Neutrophil (primary cell): ENCODE measurements at regions not wholly inside any gene's neighbourhood (a gene's known extent, or its start where the extent isn't known, plus 50 kb on each side); places are given as distances from the start of the nearest gene placed in this dataset.

Experiments
- H3K27ac ChIP-seq: fragments of 200-600 bp; sonication (generic); 2 replicates; pipeline ENCODE4 v1.5.1; 2016; ENCODE audit warnings: mild to moderate bottlenecking, moderate library complexity
- H3K27me3 ChIP-seq: fragments of 200-600 bp; sonication (generic); 2 replicates; pipeline ENCODE4 v1.6.0; 2016; ENCODE audit warnings: mild to moderate bottlenecking
- H3K36me3 ChIP-seq: fragments of 200-600 bp; sonication (generic); 2 replicates; pipeline ENCODE4 v1.5.1; 2017
- H3K4me1 ChIP-seq, 2 experiments: fragments of 200-600 bp in 1 of 2; sonication (generic) in 1 of 2; 1 replicate in 1 of 2; 2 replicates in 1 of 2; pipeline versions ENCODE4 v1.5.1 to v1.6.1; 2013 to 2016; ENCODE audit warnings: low read depth in 1 of 2, low read length in 1 of 2, mild to moderate bottlenecking in 1 of 2, moderate library complexity in 1 of 2; ENCODE audit not compliant: control insufficient read depth in 1 of 2, insufficient read depth in 1 of 2
- H3K4me3 ChIP-seq, 2 experiments: fragments of 200-600 bp in 1 of 2; sonication (generic) in 1 of 2; 1 replicate in 1 of 2; 2 replicates in 1 of 2; pipeline ENCODE4 v1.5.1; 2013 to 2016; ENCODE audit warnings: low read depth in 1 of 2, low read length in 1 of 2, mild to moderate bottlenecking in 1 of 2, moderate library complexity in 1 of 2
- H3K9me3 ChIP-seq: fragments of 200-600 bp; sonication (generic); 2 replicates; pipeline ENCODE4 v1.5.1; 2016
- TF ChIP-seq, protein P1 (sequence below): fragments of 200-600 bp; sonication (generic); IDR thresholded peaks from 2 replicates; pipeline ENCODE4 v1.5.1; 2016; ENCODE audit warnings: antibody characterized with exemption

DNA sequence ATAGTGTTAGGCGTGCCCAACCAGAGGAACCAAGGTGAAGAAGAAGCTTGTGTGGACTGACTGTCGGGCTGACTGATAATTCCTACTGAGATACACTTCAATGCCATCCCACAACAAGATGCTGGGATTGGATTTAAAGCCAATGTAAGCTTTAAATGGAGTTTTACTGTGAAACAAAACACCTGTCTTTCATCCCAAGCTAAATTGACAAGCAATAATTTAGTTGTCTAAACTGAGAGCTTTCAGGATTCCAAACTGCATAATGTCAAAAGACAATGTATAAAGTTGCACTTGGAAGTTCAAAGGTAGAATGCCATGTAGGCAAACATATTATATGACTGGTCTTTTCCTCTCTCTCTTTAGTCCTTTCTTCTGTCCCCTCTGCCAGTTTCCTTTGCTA lies 1025.3 kb upstream of the FANCL start:
- Histone ChIP-seq H3K9me3 (no peaks in the 10 kb centered on the region), H3K4me3 (no peak overlapping the region), H3K27me3 (no peaks in the 10 kb centered on the region), H3K4me1 (no peaks in the 10 kb centered on the region), H3K36me3 (no peaks in the 10 kb centered on the region), H3K27ac (no peak overlapping the region)
- TF ChIP-seq, protein P1, sequence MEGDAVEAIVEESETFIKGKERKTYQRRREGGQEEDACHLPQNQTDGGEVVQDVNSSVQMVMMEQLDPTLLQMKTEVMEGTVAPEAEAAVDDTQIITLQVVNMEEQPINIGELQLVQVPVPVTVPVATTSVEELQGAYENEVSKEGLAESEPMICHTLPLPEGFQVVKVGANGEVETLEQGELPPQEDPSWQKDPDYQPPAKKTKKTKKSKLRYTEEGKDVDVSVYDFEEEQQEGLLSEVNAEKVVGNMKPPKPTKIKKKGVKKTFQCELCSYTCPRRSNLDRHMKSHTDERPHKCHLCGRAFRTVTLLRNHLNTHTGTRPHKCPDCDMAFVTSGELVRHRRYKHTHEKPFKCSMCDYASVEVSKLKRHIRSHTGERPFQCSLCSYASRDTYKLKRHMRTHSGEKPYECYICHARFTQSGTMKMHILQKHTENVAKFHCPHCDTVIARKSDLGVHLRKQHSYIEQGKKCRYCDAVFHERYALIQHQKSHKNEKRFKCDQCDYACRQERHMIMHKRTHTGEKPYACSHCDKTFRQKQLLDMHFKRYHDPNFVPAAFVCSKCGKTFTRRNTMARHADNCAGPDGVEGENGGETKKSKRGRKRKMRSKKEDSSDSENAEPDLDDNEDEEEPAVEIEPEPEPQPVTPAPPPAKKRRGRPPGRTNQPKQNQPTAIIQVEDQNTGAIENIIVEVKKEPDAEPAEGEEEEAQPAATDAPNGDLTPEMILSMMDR, result no peak

DNA sequence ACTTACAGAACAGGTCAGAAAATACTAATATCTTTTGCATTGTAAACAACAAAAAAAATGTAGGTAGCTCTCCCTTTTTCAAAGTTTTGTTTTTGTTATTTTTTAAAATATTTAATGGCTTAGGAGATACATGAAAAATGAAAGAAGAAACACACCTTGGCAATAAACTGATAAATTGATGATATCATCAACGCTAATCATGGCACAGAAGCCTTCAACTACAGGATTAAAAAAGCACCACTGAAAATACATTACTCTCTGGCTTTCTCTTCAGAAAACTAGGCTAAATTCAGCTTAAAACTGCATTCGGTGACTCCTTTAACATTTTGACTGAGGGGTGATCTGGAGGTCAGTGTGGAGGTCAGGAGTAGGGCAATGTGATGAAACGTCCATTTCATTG lies 1018.8 kb upstream of the FANCL start:
- TF ChIP-seq, protein P1, result no peak
- Histone ChIP-seq H3K36me3 (no peaks in the 10 kb centered on the region), H3K4me3 (no peak overlapping the region), H3K27ac (no peak overlapping the region), H3K9me3 (no peaks in the 10 kb centered on the region), H3K27me3 (no peaks in the 10 kb centered on the region), H3K4me1 (no peaks in the 10 kb centered on the region)

DNA sequence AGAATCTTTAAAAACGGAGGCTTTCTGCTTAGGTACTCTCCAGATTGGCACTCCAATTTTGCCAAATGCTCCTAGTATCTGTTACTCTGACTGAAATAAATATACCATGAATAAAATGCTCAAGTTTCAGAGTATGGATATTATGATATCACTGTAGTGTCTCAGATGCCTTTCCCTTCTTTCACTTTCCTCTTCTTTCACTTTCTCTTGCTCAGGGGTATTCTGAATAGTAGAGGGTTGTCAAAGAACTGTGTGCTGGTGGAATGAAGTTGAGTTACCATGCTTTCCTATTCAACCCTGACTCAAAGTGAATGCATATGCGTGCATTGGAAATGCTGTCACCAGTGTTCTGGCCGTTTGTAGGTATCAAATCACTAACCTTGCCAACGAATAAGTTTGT lies 1015.2 kb upstream of the FANCL start:
- TF ChIP-seq, protein P1, result no peak
- H3K4me3 ChIP-seq, result no peak overlapping the region
- no peaks in the 10 kb centered on the region for H3K9me3 ChIP-seq
- no peaks in the 10 kb centered on the region for H3K36me3 ChIP-seq
- H3K27ac ChIP-seq, result no peak overlapping the region
- no peaks in the 10 kb centered on the region for H3K4me1 ChIP-seq
- H3K27me3 ChIP-seq, result no peaks in the 10 kb centered on the region

DNA sequence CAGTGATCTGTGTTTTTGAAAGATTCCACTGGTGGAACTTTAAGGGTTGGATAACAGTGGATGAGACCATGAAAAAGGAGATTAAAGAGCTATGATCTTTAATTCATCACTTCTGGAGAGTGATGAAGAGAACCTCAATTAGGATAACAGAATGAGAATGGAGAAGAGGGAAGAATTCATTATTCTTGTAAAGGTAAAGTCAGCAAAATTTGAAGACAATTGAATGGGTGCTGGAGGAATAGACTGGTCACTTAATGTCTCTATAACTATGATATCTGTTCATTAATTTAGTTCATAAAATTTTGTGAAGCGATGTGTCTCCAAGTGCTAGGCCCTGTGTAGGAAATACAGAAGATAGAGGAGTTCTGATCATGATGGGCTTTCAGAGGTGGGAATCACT lies 1013.2 kb upstream of the FANCL start:
- no peak overlapping the region for H3K4me3 ChIP-seq
- H3K36me3 ChIP-seq, result no peaks in the 10 kb centered on the region
- no peaks in the 10 kb centered on the region for H3K4me1 ChIP-seq
- no peak overlapping the region for H3K27ac ChIP-seq
- H3K27me3 ChIP-seq, result no peaks in the 10 kb centered on the region
- TF ChIP-seq, protein P1, result no peak
- H3K9me3 ChIP-seq, result no peaks in the 10 kb centered on the region

DNA sequence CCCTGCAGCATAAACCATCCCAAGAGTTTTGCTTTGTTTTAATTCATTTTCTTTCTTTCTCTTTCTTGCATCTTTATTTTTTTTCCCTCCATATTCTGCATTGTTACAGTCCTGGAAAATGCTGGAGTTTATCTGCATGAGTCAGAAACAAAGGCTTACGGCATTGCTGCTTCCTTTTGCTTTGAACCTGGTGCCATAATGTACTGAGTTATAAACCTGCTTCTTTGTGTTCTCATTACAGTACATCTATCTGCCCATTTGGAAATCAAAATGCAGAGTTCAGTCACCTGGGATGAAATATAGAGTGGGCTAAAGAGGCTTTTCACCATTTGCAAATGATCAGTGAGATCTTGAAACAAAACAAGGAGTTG lies 1009.2 kb upstream of the FANCL start:
- Histone ChIP-seq H3K4me1 (no peaks in the 10 kb centered on the region), H3K27me3 (no peaks in the 10 kb centered on the region), H3K27ac (no peak overlapping the region), H3K9me3 (no peaks in the 10 kb centered on the region), H3K36me3 (no peaks in the 10 kb centered on the region), H3K4me3 (no peak overlapping the region)
- TF ChIP-seq, protein P1, result no peak
